SK-N-SH (cell line): ENCODE measurements at regions not wholly inside any gene's neighbourhood (a gene's known extent, or its start where the extent isn't known, plus 50 kb on each side); places are given as distances from the start of the nearest gene placed in this dataset.

Experiments used
- CTCF ChIA-PET: fragments of 300-600, 350-600 bp; formaldehyde crosslinking; extraction: SDS; loops from one replicate; lab custom pipeline; 2021; lab: Yijun Ruan, JAX
- POLR2A ChIA-PET: fragments of 350-600 bp; sonication (Branson Sonifier 250); formaldehyde crosslinking; extraction: SDS; loops from one replicate; lab custom pipeline; 2020; ENCODE audit warnings: antibody characterized with exemption, inconsistent platforms; lab: Yijun Ruan, JAX
- DNase-seq: peaks from one replicate; pipeline ENCODE4 v3.0.0; 2012
- H2AFZ ChIP-seq: fragments of 200-600 bp; sonication (generic); 2 replicates; pipeline ENCODE4 v1.8.1; 2016; ENCODE audit warnings: antibody characterized with exemption, mild to moderate bottlenecking, low read depth
- H3F3A ChIP-seq: fragments of 200-600 bp; sonication (generic); replicated peaks from 2 replicates; pipeline ENCODE3; 2016; ENCODE audit warnings: antibody characterized with exemption, mild to moderate bottlenecking; ENCODE audit not compliant: insufficient read depth
- H3K27ac ChIP-seq, 2 experiments: fragments of 200-500 bp in 1 of 2; fragments of 200-600 bp in 1 of 2; sonication (Bioruptor generic) in 1 of 2; sonication (generic), shearing (Covaris generic) in 1 of 2; 2 replicates each; pipeline versions ENCODE4 v1.5.1 to v1.6.1; 2014 to 2016; ENCODE audit warnings: low read depth in 2 of 2, inconsistent platforms in 1 of 2, low read length in 1 of 2, mild to moderate bottlenecking in 1 of 2, mixed read lengths in 1 of 2
- H3K27me3 ChIP-seq: fragments of 200-600 bp; sonication (generic), shearing (Covaris generic); 2 replicates; pipeline ENCODE4 v1.6.1; 2016; ENCODE audit warnings: mixed run types; ENCODE audit not compliant: insufficient read depth
- H3K36me3 ChIP-seq, 2 experiments: fragments of 200-500 bp in 1 of 2; fragments of 200-600 bp in 1 of 2; sonication (Bioruptor generic) in 1 of 2; sonication (generic) in 1 of 2; replicated peaks in 1 of 2; 2 replicates each; pipeline versions ENCODE3 to v1.5.1; 2014 to 2016; ENCODE audit warnings: low read length in 1 of 2, mild to moderate bottlenecking in 1 of 2; ENCODE audit not compliant: insufficient read depth in 2 of 2, control insufficient read depth in 1 of 2
- H3K4me1 ChIP-seq, 2 experiments: fragments of 200-500 bp in 1 of 2; fragments of 200-600 bp in 1 of 2; sonication (Bioruptor generic) in 1 of 2; sonication (generic), shearing (Covaris generic) in 1 of 2; 2 replicates each; pipeline versions ENCODE4 v1.5.1 to v1.6.1; 2014 to 2016; ENCODE audit warnings: low read depth in 1 of 2, low read length in 1 of 2, mixed run types in 1 of 2; ENCODE audit not compliant: insufficient read depth in 2 of 2, control insufficient read depth in 1 of 2
- H3K4me2 ChIP-seq: fragments of 200-600 bp; sonication (generic), shearing (Covaris generic); 2 replicates; pipeline ENCODE4 v1.6.1; 2017; ENCODE audit warnings: mixed run types
- H3K4me3 ChIP-seq, 2 experiments: fragments of 200-500 bp in 1 of 2; fragments of 200-600 bp in 1 of 2; sonication (Bioruptor generic) in 1 of 2; sonication (generic), shearing (Covaris generic) in 1 of 2; 2 replicates each; pipeline versions ENCODE4 v1.5.1 to v1.8.1; 2014 to 2016; ENCODE audit warnings: low read depth in 2 of 2, inconsistent platforms in 1 of 2, low read length in 1 of 2, mild to moderate bottlenecking in 1 of 2, mixed read lengths in 1 of 2, moderate library complexity in 1 of 2
- H3K79me2 ChIP-seq: fragments of 200-600 bp; sonication (generic); 2 replicates; pipeline ENCODE4 v1.8.1; 2017; ENCODE audit warnings: mild to moderate bottlenecking; ENCODE audit not compliant: insufficient read depth
- H3K9ac ChIP-seq: fragments of 200-600 bp; sonication (generic); 2 replicates; pipeline ENCODE4 v1.6.1; 2017; ENCODE audit warnings: mixed run types
- H3K9me2 ChIP-seq: fragments of 200-600 bp; sonication (generic); 2 replicates; pipeline ENCODE4 v1.6.1; 2017; ENCODE audit warnings: mixed run types
- H3K9me3 ChIP-seq: fragments of 200-600 bp; sonication (generic); 2 replicates; pipeline ENCODE4 v1.6.1; 2017; ENCODE audit warnings: mixed run types, mild to moderate bottlenecking, moderate library complexity
- H4K20me1 ChIP-seq: fragments of 200-600 bp; sonication (generic); 2 replicates; pipeline ENCODE4 v1.6.1; 2017; ENCODE audit warnings: mild to moderate bottlenecking, mixed run types; ENCODE audit not compliant: insufficient read depth
- GATA2 ChIP-seq: sonication (generic); formaldehyde crosslinking; IDR thresholded peaks from 2 replicates; pipeline ENCODE4 v1.5.0; 2020; ENCODE audit warnings: mild to moderate bottlenecking, missing genetic modification reagents
- JUND ChIP-seq: IDR thresholded peaks from 2 replicates; pipeline ENCODE4 v1.4.0; 2012
- MEF2A ChIP-seq: IDR thresholded peaks from 2 replicates; pipeline ENCODE4 v1.4.0; 2012; ENCODE audit warnings: low read depth, borderline replicate concordance
- POLR2AphosphoS5 ChIP-seq: IDR thresholded peaks from 2 replicates; pipeline ENCODE4 v1.6.1; 2012; ENCODE audit warnings: low read depth, low read length
- RAD21 ChIP-seq: IDR thresholded peaks from 2 replicates; pipeline ENCODE4 v1.6.1; 2012; ENCODE audit warnings: mild to moderate bottlenecking, low read length
- RCOR1 ChIP-seq: fragments of 150-350 bp; IDR thresholded peaks from 2 replicates; pipeline ENCODE4 v1.6.1; 2017; ENCODE audit warnings: antibody characterized with exemption, low read length
- RXRA ChIP-seq: IDR thresholded peaks from 2 replicates; pipeline ENCODE4 v1.4.0; 2012; ENCODE audit warnings: low read depth, mild to moderate bottlenecking, borderline replicate concordance
- SMC3 ChIP-seq: IDR thresholded peaks from 2 replicates; pipeline ENCODE4 v1.6.1; 2012; ENCODE audit warnings: low read depth, low read length, improper control_type of control experiment
- TAF1 ChIP-seq: IDR thresholded peaks from 2 replicates; pipeline ENCODE4 v1.6.1; 2012; ENCODE audit warnings: low read depth, mild to moderate bottlenecking, low read length, moderate library complexity, borderline replicate concordance
- TCF12 ChIP-seq: IDR thresholded peaks from 2 replicates; pipeline ENCODE4 v1.4.0; 2012
- WGBS: methylation state at CpG from one replicate; pipeline ENCODE4 v1.1.6; 2017; ENCODE audit warnings: low lambda C conversion rate; 5-methylcytosine and 5-hydroxymethylcytosine counted together
- TF ChIP-seq, protein P1 (sequence below): IDR thresholded peaks from 2 replicates; pipeline ENCODE4 v1.4.0; 2012; ENCODE audit warnings: low read depth, borderline replicate concordance
- TF ChIP-seq, protein P2 (sequence below): fragments of 150-350 bp; IDR thresholded peaks from 2 replicates; pipeline ENCODE4 v1.6.1; 2017; ENCODE audit warnings: antibody characterized with exemption, low read length, low read depth, borderline replicate concordance
- TF ChIP-seq, protein P3 (sequence below): IDR thresholded peaks from 2 replicates; pipeline ENCODE4; 2012
- TF ChIP-seq, protein P4 (sequence below): IDR thresholded peaks from 2 replicates; pipeline ENCODE4 v1.6.1; 2012; ENCODE audit warnings: mild to moderate bottlenecking, low read depth, low read length, moderate library complexity

DNA sequence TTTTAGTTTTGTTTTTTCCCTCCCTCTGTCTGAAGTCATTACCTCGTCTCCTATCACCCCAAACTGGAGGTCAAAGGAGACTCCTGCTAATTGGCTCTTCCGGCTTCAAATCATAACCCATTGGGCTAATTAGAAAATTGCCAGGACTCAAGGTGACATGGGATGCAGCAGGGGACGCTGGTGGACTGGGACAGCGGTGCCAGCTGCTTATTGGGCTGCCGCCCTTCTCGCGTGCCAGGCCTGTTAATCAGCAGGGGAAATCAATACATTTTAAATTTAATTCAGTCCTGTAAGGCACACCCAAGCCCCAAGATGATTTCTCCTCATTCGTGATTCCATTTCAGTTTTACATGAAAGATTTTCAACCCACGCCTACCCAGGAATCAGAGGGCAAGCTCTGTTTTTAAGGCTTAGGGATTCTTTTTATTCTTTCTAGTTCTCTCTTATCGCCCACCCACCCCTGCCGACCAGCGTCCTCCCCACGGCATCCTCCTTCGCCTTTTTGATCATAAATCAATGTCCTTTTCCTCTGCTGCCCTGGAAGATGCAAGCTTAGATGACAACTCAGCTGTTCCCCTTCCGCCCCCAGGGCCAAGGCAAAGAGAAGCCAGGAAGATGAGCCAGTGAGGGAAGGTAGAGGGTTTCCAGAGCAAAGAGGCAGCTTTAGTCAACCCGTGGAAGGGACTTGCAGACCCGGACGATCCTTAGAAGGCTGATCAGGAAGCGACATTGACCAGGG, 329.6 kb downstream of the UACA start:
- H3K27ac ChIP-seq, result peak overlapping the region in 1 of 2 experiments; percentile 78; a peak in 2 of 4 replicates
- 62% methylated on average over 19 of the region's 19 CpGs for WGBS
- H4K20me1 ChIP-seq, result no peaks in the 10 kb centered on the region
- no peak for TF ChIP-seq TAF1
- TF ChIP-seq, protein P1, sequence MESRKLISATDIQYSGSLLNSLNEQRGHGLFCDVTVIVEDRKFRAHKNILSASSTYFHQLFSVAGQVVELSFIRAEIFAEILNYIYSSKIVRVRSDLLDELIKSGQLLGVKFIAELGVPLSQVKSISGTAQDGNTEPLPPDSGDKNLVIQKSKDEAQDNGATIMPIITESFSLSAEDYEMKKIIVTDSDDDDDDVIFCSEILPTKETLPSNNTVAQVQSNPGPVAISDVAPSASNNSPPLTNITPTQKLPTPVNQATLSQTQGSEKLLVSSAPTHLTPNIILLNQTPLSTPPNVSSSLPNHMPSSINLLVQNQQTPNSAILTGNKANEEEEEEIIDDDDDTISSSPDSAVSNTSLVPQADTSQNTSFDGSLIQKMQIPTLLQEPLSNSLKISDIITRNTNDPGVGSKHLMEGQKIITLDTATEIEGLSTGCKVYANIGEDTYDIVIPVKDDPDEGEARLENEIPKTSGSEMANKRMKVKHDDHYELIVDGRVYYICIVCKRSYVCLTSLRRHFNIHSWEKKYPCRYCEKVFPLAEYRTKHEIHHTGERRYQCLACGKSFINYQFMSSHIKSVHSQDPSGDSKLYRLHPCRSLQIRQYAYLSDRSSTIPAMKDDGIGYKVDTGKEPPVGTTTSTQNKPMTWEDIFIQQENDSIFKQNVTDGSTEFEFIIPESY, result no peak
- TF ChIP-seq, protein P2, sequence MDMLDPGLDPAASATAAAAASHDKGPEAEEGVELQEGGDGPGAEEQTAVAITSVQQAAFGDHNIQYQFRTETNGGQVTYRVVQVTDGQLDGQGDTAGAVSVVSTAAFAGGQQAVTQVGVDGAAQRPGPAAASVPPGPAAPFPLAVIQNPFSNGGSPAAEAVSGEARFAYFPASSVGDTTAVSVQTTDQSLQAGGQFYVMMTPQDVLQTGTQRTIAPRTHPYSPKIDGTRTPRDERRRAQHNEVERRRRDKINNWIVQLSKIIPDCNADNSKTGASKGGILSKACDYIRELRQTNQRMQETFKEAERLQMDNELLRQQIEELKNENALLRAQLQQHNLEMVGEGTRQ, result no peak
- TF ChIP-seq SMC3, result peak; percentile 30; the same call in 1 of the 2 replicates
- TF ChIP-seq JUND, result no peak
- no peak for TF ChIP-seq GATA2
- no peak for TF ChIP-seq POLR2AphosphoS5
- TF ChIP-seq RCOR1, result no peak
- no peak for TF ChIP-seq TCF12
- peak; percentile 71 for TF ChIP-seq RAD21
- TF ChIP-seq, protein P3, sequence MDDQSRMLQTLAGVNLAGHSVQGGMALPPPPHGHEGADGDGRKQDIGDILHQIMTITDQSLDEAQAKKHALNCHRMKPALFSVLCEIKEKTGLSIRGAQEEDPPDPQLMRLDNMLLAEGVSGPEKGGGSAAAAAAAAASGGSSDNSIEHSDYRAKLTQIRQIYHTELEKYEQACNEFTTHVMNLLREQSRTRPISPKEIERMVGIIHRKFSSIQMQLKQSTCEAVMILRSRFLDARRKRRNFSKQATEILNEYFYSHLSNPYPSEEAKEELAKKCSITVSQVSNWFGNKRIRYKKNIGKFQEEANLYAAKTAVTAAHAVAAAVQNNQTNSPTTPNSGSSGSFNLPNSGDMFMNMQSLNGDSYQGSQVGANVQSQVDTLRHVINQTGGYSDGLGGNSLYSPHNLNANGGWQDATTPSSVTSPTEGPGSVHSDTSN, result no peak
- ChIA-PET POLR2A (no interaction called here), CTCF (interaction anchor here (0.7 to 3.0 kb wide), 22 partner anchors 9 to 336 kb away, joined by 3 to 32 read pairs (median 4); partner anchors contain the start of gene TLE3)
- H3F3A ChIP-seq, result no peaks in the 10 kb centered on the region
- H3K4me3 ChIP-seq, result no peak overlapping the region
- H3K9me2 ChIP-seq, result no peaks in the 10 kb centered on the region
- peaks cover 6% of the 10 kb centered on the region; the same call in 1 of the 2 replicates for H3K27me3 ChIP-seq
- H3K4me1 ChIP-seq, result peaks cover 0 to 48% of the 10 kb centered on the region in 2 experiments; a peak in 2 of 4 replicates
- no peak overlapping the region for H3K4me2 ChIP-seq
- H3K9me3 ChIP-seq, result no peaks in the 10 kb centered on the region
- H3K79me2 ChIP-seq, result no peaks in the 10 kb centered on the region
- no peak overlapping the region for H3K9ac ChIP-seq
- DNase-seq, result peak; percentile 57
- H3K36me3 ChIP-seq, result no peaks in the 10 kb centered on the region
- no peak overlapping the region for H2AFZ ChIP-seq

DNA sequence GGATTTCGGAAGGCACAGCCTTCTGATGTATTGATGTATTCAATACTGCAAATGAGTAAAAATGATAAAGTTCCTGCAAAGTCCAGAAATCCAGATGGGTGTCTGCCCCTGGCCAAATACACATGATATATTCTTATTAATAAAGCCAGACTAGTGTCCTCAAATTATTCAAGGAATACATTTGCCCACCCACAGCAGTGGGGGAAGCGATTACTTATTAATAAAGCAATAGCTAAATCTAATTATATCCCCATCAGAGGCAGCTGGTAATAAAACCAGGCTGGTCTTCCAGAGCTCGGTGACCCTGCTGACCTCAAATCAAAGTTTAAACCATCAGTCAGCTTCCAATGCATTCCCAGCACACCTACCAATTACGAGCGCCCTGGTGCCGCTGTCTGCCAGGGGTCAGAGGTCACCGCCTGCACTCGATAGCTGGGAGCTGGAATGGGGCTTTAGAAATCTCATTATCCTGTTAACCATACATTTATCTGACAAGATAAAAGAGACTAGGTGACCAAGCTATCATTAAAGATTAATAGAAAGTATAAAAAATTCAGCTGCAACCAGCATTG, 330.3 kb downstream of the UACA start:
- CTCF ChIA-PET, result interaction anchor here (0.7 to 3.0 kb wide), 19 partner anchors 8 to 336 kb away, joined by 3 to 32 read pairs (median 4); partner anchors contain the start of gene TLE3
- 55% methylated on average over 8 of the region's 8 CpGs for WGBS
- POLR2A ChIA-PET, result no interaction called here
- TF ChIP-seq MEF2A, result no peak
- TF ChIP-seq, protein P4, sequence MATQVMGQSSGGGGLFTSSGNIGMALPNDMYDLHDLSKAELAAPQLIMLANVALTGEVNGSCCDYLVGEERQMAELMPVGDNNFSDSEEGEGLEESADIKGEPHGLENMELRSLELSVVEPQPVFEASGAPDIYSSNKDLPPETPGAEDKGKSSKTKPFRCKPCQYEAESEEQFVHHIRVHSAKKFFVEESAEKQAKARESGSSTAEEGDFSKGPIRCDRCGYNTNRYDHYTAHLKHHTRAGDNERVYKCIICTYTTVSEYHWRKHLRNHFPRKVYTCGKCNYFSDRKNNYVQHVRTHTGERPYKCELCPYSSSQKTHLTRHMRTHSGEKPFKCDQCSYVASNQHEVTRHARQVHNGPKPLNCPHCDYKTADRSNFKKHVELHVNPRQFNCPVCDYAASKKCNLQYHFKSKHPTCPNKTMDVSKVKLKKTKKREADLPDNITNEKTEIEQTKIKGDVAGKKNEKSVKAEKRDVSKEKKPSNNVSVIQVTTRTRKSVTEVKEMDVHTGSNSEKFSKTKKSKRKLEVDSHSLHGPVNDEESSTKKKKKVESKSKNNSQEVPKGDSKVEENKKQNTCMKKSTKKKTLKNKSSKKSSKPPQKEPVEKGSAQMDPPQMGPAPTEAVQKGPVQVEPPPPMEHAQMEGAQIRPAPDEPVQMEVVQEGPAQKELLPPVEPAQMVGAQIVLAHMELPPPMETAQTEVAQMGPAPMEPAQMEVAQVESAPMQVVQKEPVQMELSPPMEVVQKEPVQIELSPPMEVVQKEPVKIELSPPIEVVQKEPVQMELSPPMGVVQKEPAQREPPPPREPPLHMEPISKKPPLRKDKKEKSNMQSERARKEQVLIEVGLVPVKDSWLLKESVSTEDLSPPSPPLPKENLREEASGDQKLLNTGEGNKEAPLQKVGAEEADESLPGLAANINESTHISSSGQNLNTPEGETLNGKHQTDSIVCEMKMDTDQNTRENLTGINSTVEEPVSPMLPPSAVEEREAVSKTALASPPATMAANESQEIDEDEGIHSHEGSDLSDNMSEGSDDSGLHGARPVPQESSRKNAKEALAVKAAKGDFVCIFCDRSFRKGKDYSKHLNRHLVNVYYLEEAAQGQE, result no peak
- TF ChIP-seq, protein P1, result no peak
- no peak for TF ChIP-seq RXRA
- no peak for TF ChIP-seq POLR2AphosphoS5
- TF ChIP-seq, protein P3, result no peak

More for the DNA sequence above, 330.3 kb downstream of the UACA start:
- Histone ChIP-seq H3F3A (no peaks in the 10 kb centered on the region), H3K36me3 (no peaks in the 10 kb centered on the region), H3K4me2 (no peak overlapping the region), H3K4me3 (no peak overlapping the region), H3K4me1 (peaks cover 0 to 40% of the 10 kb centered on the region in 2 experiments; a peak in 2 of 4 replicates), H4K20me1 (no peaks in the 10 kb centered on the region), H3K79me2 (no peaks in the 10 kb centered on the region), H2AFZ (no peak overlapping the region), H3K9ac (no peak overlapping the region), H3K27me3 (peaks cover 6% of the 10 kb centered on the region; the same call in 1 of the 2 replicates), H3K9me3 (no peaks in the 10 kb centered on the region), H3K27ac (peak overlapping the region in 1 of 2 experiments; percentile 78; a peak in 2 of 4 replicates), H3K9me2 (no peaks in the 10 kb centered on the region)
- peak; percentile 58 for DNase-seq
